H1 (cell line): ENCODE measurements at regions not wholly inside any gene's neighbourhood (a gene's known extent, or its start where the extent isn't known, plus 50 kb on each side); places are given as distances from the start of the nearest gene placed in this dataset.

Experiments used
- CTCF ChIA-PET: fragments of 300-600 bp; sonication (Branson Sonifier 250); formaldehyde crosslinking; loops from one replicate; lab custom pipeline; 2021; ENCODE audit not compliant: partially characterized antibody; lab: Charles Lee
- POLR2A ChIA-PET: fragments of 300-600 bp; sonication (Branson Sonifier 250); formaldehyde crosslinking; loops from one replicate; lab custom pipeline; 2021; ENCODE audit warnings: inconsistent platforms; ENCODE audit not compliant: partially characterized antibody; lab: Charles Lee
- DNase-seq, 2 experiments: peaks; one replicate each; pipeline versions ENCODE4 v3.0.0 to v3.0.0-alpha.2; 2010 to 2022; ENCODE audit warnings: low spot score in 2 of 2, low read depth in 1 of 2, mixed read lengths in 1 of 2
- FAIRE-seq: peaks from 2 replicates; lab custom pipeline; 2011; peaks lifted over from hg19 to GRCh38; lab: Jason Lieb, UNC
- H2AFZ ChIP-seq: 2 replicates; pipeline ENCODE4 v1.8.1; 2012; ENCODE audit warnings: low read length, inconsistent platforms
- H2AK5ac ChIP-seq: 2 replicates; pipeline ENCODE4 v1.6.1; 2013; ENCODE audit warnings: low read depth, low read length
- H2BK120ac ChIP-seq: replicated peaks from 2 replicates; pipeline ENCODE3; 2013; ENCODE audit warnings: low read depth, low read length, inconsistent platforms
- H2BK12ac ChIP-seq: 2 replicates; pipeline ENCODE4 v1.6.1; 2013; ENCODE audit warnings: low read depth, low read length
- H2BK15ac ChIP-seq: 2 replicates; pipeline ENCODE4 v1.6.1; 2013; ENCODE audit warnings: low read length
- H2BK20ac ChIP-seq: 2 replicates; pipeline ENCODE4 v1.6.1; 2013; ENCODE audit warnings: low read length
- H2BK5ac ChIP-seq: 2 replicates; pipeline ENCODE4 v1.6.1; 2013; ENCODE audit warnings: low read depth, low read length
- H3K14ac ChIP-seq: 2 replicates; pipeline ENCODE4 v1.6.1; 2013; ENCODE audit warnings: inconsistent platforms; ENCODE audit not compliant: insufficient read length
- H3K18ac ChIP-seq: 2 replicates; pipeline ENCODE4 v1.6.1; 2013; ENCODE audit warnings: low read length; ENCODE audit errors: extremely low read depth
- H3K23ac ChIP-seq: 2 replicates; pipeline ENCODE4 v1.6.1; 2013; ENCODE audit warnings: inconsistent platforms; ENCODE audit not compliant: insufficient read length
- H3K23me2 ChIP-seq: 2 replicates; pipeline ENCODE4 v1.6.1; 2013; ENCODE audit warnings: low read depth, low read length
- H3K27ac ChIP-seq: 2 replicates; pipeline ENCODE4 v1.6.1; 2011; ENCODE audit warnings: low read depth, low read length, inconsistent platforms
- H3K27me3 ChIP-seq, 4 experiments: replicated peaks in 1 of 4; 1 replicate in 1 of 4; 2 replicates in 3 of 4; pipeline versions ENCODE4 v1.6.1 to v1.8.1; 2011 to 2013; ENCODE audit warnings: low read length in 3 of 4, mild to moderate bottlenecking in 3 of 4, inconsistent platforms in 2 of 4, mixed read lengths in 2 of 4, moderate library complexity in 1 of 4; ENCODE audit not compliant: control insufficient read depth in 3 of 4, insufficient read depth in 3 of 4; ENCODE audit errors: extremely low read depth in 1 of 4
- H3K36me3 ChIP-seq, 4 experiments: 2 replicates each; pipeline versions ENCODE4 v1.6.1 to v1.8.1; 2011 to 2013; ENCODE audit warnings: mild to moderate bottlenecking in 4 of 4, low read length in 3 of 4, moderate library complexity in 2 of 4, control low read depth in 1 of 4, inconsistent platforms in 1 of 4; ENCODE audit not compliant: insufficient read depth in 4 of 4, control insufficient read depth in 2 of 4
- H3K4ac ChIP-seq: replicated peaks from 2 replicates; pipeline ENCODE3; 2013; ENCODE audit warnings: low read length, low read depth, mixed read lengths, inconsistent platforms; ENCODE audit not compliant: insufficient read length
- H3K4me1 ChIP-seq, 4 experiments: replicated peaks in 1 of 4; 1 replicate in 1 of 4; 2 replicates in 3 of 4; pipeline versions ENCODE4 v1.6.1 to v1.8.1; 2011 to 2013; ENCODE audit warnings: low read length in 3 of 4, inconsistent platforms in 2 of 4, mixed read lengths in 1 of 4; ENCODE audit not compliant: insufficient read depth in 4 of 4, control insufficient read depth in 3 of 4
- H3K4me2 ChIP-seq, 2 experiments: 2 replicates each; pipeline versions ENCODE4 v1.6.1 to v1.8.1; 2011 to 2013; ENCODE audit warnings: low read depth in 2 of 2, low read length in 2 of 2, control low read depth in 1 of 2, inconsistent platforms in 1 of 2, mild to moderate bottlenecking in 1 of 2; ENCODE audit not compliant: insufficient read depth in 1 of 2
- H3K4me3 ChIP-seq, 4 experiments: fragments of 200-600, 300-600 bp in 1 of 4; sonication (generic), shearing (Covaris generic), sonication (Bioruptor Twin) in 1 of 4; 2 replicates each; pipeline versions ENCODE4 v1.5.1 to v1.8.1; 2011 to 2016; ENCODE audit warnings: low read length in 4 of 4, low read depth in 3 of 4, control low read depth in 2 of 4, inconsistent platforms in 2 of 4, mild to moderate bottlenecking in 2 of 4, mixed read lengths in 1 of 4, moderate library complexity in 1 of 4; ENCODE audit not compliant: insufficient read depth in 2 of 4; ENCODE audit errors: extremely low read depth in 1 of 4
- H3K56ac ChIP-seq: replicated peaks from 2 replicates; pipeline ENCODE3; 2013; ENCODE audit warnings: low read depth, mild to moderate bottlenecking, mixed read lengths, low read length, inconsistent platforms; ENCODE audit not compliant: insufficient read length
- H3K79me1 ChIP-seq: 2 replicates; pipeline ENCODE4 v1.6.1; 2013; ENCODE audit warnings: low read depth, low read length, control low read depth
- H3K79me2 ChIP-seq, 2 experiments: 2 replicates each; pipeline versions ENCODE4 v1.6.1 to v1.8.1; 2012 to 2013; ENCODE audit warnings: low read length in 2 of 2, mild to moderate bottlenecking in 2 of 2, inconsistent platforms in 1 of 2; ENCODE audit not compliant: insufficient read depth in 2 of 2, control insufficient read depth in 1 of 2
- H3K9ac ChIP-seq, 4 experiments: replicated peaks in 1 of 4; 1 replicate in 1 of 4; 2 replicates in 3 of 4; pipeline versions ENCODE4 v1.6.1 to v1.8.1; 2011 to 2013; ENCODE audit warnings: low read depth in 3 of 4, low read length in 3 of 4, control low read depth in 2 of 4, mild to moderate bottlenecking in 2 of 4, moderate library complexity in 2 of 4, inconsistent platforms in 1 of 4; ENCODE audit errors: extremely low read depth in 1 of 4
- H3K9me3 ChIP-seq, 2 experiments: 2 replicates each; pipeline versions ENCODE4 v1.6.1 to v1.8.1; 2012 to 2013; ENCODE audit warnings: mild to moderate bottlenecking in 2 of 2, moderate library complexity in 2 of 2, control low read depth in 1 of 2, inconsistent platforms in 1 of 2, low read depth in 1 of 2, low read length in 1 of 2, mixed read lengths in 1 of 2; ENCODE audit not compliant: insufficient read depth in 2 of 2
- H4K20me1 ChIP-seq, 2 experiments: replicated peaks in 1 of 2; 2 replicates each; pipeline versions ENCODE3 to v1.8.1; 2011 to 2013; ENCODE audit warnings: inconsistent platforms in 2 of 2, low read length in 2 of 2, mild to moderate bottlenecking in 1 of 2; ENCODE audit not compliant: insufficient read depth in 2 of 2, control insufficient read depth in 1 of 2
- H4K5ac ChIP-seq: 2 replicates; pipeline ENCODE4 v1.6.1; 2013; ENCODE audit warnings: low read length, low read depth, mixed read lengths, inconsistent platforms; ENCODE audit not compliant: insufficient read length
- H4K8ac ChIP-seq: 2 replicates; pipeline ENCODE4 v1.8.0; 2013; ENCODE audit warnings: mild to moderate bottlenecking, moderate library complexity, low read length, inconsistent platforms; ENCODE audit not compliant: insufficient read depth; ENCODE audit errors: extremely low read depth
- H4K91ac ChIP-seq: replicated peaks from 2 replicates; pipeline ENCODE3; 2013; ENCODE audit warnings: low read length, mixed read lengths, inconsistent platforms; ENCODE audit not compliant: insufficient read length
- BCL11A ChIP-seq, 2 experiments: IDR thresholded peaks; one replicate each; pipeline ENCODE4 v1.6.1; 2011; ENCODE audit warnings: low read depth in 2 of 2, low read length in 2 of 2, mild to moderate bottlenecking in 2 of 2
- CHD2 ChIP-seq: IDR thresholded peaks from 2 replicates; pipeline ENCODE4 v1.6.1; 2012; ENCODE audit warnings: low read length, improper control_type of control experiment
- EGR1 ChIP-seq: IDR thresholded peaks from 2 replicates; pipeline ENCODE4 v1.6.1; 2011; ENCODE audit warnings: low read depth, low read length, borderline replicate concordance
- EZH2 ChIP-seq: fragments of 200-600 bp; sonication (generic); IDR thresholded peaks from 2 replicates; pipeline ENCODE4 v1.7.1; 2012; ENCODE audit warnings: low read depth, mild to moderate bottlenecking, moderate library complexity, low read length, inconsistent platforms; ENCODE audit not compliant: severe bottlenecking
- KDM1A ChIP-seq: fragments of 200-600, 300-600 bp; sonication (generic); IDR thresholded peaks from 2 replicates; pipeline ENCODE4 v1.7.1; 2016; ENCODE audit warnings: mild to moderate bottlenecking, low read length, borderline replicate concordance
- KDM5A ChIP-seq: fragments of 200-600 bp; IDR thresholded peaks from 2 replicates; pipeline ENCODE4 v1.7.1; 2012; ENCODE audit warnings: mild to moderate bottlenecking, low read length, inconsistent platforms, mixed read lengths
- NRF1 ChIP-seq: IDR thresholded peaks from 2 replicates; pipeline ENCODE4 v1.6.1; 2011; ENCODE audit warnings: mild to moderate bottlenecking, low read depth, low read length, improper control_type of control experiment
- PHF8 ChIP-seq: fragments of 200-600 bp; sonication (generic); conservative IDR thresholded peaks from 2 replicates; pipeline ENCODE4 v1.7.1; 2012; ENCODE audit warnings: low read depth, mild to moderate bottlenecking, inconsistent platforms, low read length, moderate library complexity
- RFX5 ChIP-seq: IDR thresholded peaks from 2 replicates; pipeline ENCODE4 v1.6.1; 2011; ENCODE audit warnings: low read depth, low read length, improper control_type of control experiment, borderline replicate concordance
- SIRT6 ChIP-seq: IDR thresholded peaks from one replicate; pipeline ENCODE4 v1.7.1; 2012; ENCODE audit warnings: low read length, inconsistent platforms
- SP2 ChIP-seq: IDR thresholded peaks from 2 replicates; pipeline ENCODE4 v1.6.1; 2012; ENCODE audit warnings: mild to moderate bottlenecking, low read length, inconsistent platforms
- SP4 ChIP-seq: IDR thresholded peaks from 2 replicates; pipeline ENCODE4 v1.6.1; 2012; ENCODE audit warnings: low read length, inconsistent platforms
- SUZ12 ChIP-seq: fragments of 200-600 bp; sonication (generic); IDR thresholded peaks from 2 replicates; pipeline ENCODE4 v1.6.1; 2012; ENCODE audit warnings: mild to moderate bottlenecking, inconsistent platforms, low read length, moderate library complexity, mixed read lengths
- TAF1 ChIP-seq: IDR thresholded peaks from 2 replicates; pipeline ENCODE4 v1.6.1; 2011; ENCODE audit warnings: mild to moderate bottlenecking, low read depth, low read length
- WGBS, 2 experiments: shearing (Covaris generic) in 1 of 2; methylation state at CpG; one replicate each; pipeline versions ENCODE4 v1.1.6 to v1.1.7; 2013 to 2015; ENCODE audit warnings: low lambda C conversion rate in 2 of 2, mixed read lengths in 2 of 2, inconsistent platforms in 1 of 2, low coverage in 1 of 2, missing lambda C conversion rate in 1 of 2; ENCODE audit not compliant: insufficient replicate concordance in 2 of 2, insufficient coverage in 1 of 2, insufficient read length in 1 of 2; ENCODE audit errors: extremely low coverage in 1 of 2, missing lambda C conversion rate in 1 of 2; 5-methylcytosine and 5-hydroxymethylcytosine counted together
- TF ChIP-seq, protein P1 (sequence below): IDR thresholded peaks from 2 replicates; pipeline ENCODE4 v1.6.1; 2011; ENCODE audit warnings: low read depth, mild to moderate bottlenecking, low read length; ENCODE audit not compliant: insufficient read depth

DNA sequence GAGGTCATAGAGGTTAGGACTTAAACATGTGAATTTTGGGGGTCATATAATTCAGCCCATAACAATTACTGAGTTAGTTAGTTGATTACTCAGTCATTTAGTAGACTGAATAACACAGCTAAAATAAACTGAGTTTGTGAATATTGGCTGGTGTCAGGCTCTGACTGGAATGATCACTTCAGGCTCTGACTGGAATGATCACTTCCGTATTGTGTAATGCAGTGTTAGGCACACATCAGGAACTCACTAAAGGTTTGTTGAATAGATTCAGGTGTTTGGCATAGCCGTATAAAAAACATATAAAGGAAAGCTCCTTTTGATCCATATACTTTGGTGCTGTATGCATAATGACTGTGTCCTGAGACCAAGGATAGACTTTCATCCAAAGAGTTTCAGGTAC, 610.5 kb downstream of the INSC start:
- Histone ChIP-seq H3K14ac (no peak overlapping the region), H4K20me1 (no peaks in the 10 kb centered on the region), H3K79me1 (no peaks in the 10 kb centered on the region), H3K18ac (no peak overlapping the region), H3K27me3 (no peaks in the 10 kb centered on the region), H2BK20ac (no peak overlapping the region), H4K5ac (no peak overlapping the region), H2BK5ac (no peak overlapping the region), H3K23ac (no peak overlapping the region), H3K56ac (no peak overlapping the region), H3K9ac (no peak overlapping the region), H3K27ac (no peak overlapping the region), H3K79me2 (no peaks in the 10 kb centered on the region), H3K23me2 (no peaks in the 10 kb centered on the region), H3K4me1 (no peaks in the 10 kb centered on the region), H3K9me3 (peaks cover 0 to 2% of the 10 kb centered on the region in 2 experiments; a peak in 2 of 4 replicates), H4K91ac (no peak overlapping the region), H2AK5ac (no peak overlapping the region), H2BK120ac (no peak overlapping the region), H2BK12ac (no peak overlapping the region), H2AFZ (no peak overlapping the region), H4K8ac (no peak overlapping the region), H3K4ac (no peak overlapping the region), H3K4me3 (no peak overlapping the region), H3K4me2 (no peak overlapping the region), H3K36me3 (no peaks in the 10 kb centered on the region), H2BK15ac (no peak overlapping the region)
- FAIRE-seq (no peak), DNase-seq (no peak)
- ChIA-PET CTCF (interaction anchor here (1.0 to 1.4 kb wide), 2 partner anchors 9 to 76 kb away, joined by 3 to 4 read pairs; no protein-coding TSS in a partner anchor), POLR2A (no interaction called here)
- 81% methylated on average over 2 of the region's 2 CpGs; no CpG with 5 or more reads in 1 of the 2 experiments for WGBS, 2 experiments
- no peak for TF ChIP-seq SP4
- TF ChIP-seq TAF1, result no peak
- TF ChIP-seq SIRT6, result no peak
- TF ChIP-seq NRF1, result no peak
- TF ChIP-seq KDM5A, result no peak
- TF ChIP-seq SP2, result no peak
- no peak for TF ChIP-seq CHD2
- TF ChIP-seq EZH2, result no peak
- TF ChIP-seq BCL11A (IDR thresholded peaks at IDR 0.05; ENCODE audit: low read depth in 2 of 2, low read length in 2 of 2), result no peak
- TF ChIP-seq KDM1A, result no peak
- no peak for TF ChIP-seq SUZ12
- TF ChIP-seq RFX5, result no peak
- no peak for TF ChIP-seq EGR1
- no peak for TF ChIP-seq PHF8
- TF ChIP-seq, protein P1, sequence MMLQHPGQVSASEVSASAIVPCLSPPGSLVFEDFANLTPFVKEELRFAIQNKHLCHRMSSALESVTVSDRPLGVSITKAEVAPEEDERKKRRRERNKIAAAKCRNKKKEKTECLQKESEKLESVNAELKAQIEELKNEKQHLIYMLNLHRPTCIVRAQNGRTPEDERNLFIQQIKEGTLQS, result no peak
